Right forelimb (tissue), 1 donor: ENCODE measurements at regions not wholly inside any gene's neighbourhood (a gene's known extent, or its start where the extent isn't known, plus 50 kb on each side); places are given as distances from the start of the nearest gene placed in this dataset.
"Not testable (repeated sequence)": the region's sequence is repeated elsewhere in the genome, so short reads cannot be mapped to it uniquely, and the experiment has no call there.

Experiments
- DNase-seq: peaks from one replicate; pipeline ENCODE4 v3.0.0-alpha.2; 2018

DNA sequence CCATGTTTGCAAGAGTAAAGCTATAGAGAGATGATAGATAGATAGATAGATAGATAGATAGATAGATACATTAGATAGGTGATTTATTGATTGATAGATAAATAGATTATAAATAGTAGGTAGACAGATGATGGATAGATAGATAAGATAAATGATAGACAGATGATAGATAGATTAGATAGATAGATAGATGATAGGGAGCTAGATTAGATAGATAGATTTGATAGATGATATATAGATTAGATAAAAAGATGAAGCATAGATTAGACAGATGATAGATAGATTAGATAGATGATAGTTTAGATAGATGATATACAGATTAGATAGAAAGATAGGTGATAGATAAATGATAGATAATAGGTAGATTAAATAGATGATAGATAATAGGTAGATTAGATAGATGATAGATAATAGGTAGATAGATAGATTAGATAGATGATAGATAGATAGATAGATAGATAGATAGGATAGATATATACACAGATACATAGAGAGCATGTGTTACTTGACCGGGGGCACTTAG lies 243.3 kb upstream of the FOXK1 start:
- no peak for DNase-seq

DNA sequence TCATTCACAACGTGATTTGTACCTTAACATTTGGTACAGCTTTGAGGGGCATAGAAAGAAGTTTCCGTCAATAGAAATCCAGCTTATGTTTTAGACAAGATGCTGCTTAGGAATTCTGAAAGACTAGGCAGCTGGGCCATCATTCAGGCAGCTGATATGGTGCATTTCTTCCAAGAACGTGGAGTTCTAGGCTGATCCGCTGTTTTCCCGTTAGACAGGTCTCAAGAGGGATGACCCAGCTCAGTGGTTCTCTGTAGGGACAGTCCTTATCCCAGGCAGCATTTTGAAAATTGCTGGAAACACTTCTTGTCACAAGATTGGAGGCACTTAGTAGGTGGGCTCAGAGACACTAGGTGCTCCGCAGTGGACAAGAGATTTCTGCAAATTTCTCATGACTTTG lies 242.7 kb upstream of the FOXK1 start:
- no peak for DNase-seq

DNA sequence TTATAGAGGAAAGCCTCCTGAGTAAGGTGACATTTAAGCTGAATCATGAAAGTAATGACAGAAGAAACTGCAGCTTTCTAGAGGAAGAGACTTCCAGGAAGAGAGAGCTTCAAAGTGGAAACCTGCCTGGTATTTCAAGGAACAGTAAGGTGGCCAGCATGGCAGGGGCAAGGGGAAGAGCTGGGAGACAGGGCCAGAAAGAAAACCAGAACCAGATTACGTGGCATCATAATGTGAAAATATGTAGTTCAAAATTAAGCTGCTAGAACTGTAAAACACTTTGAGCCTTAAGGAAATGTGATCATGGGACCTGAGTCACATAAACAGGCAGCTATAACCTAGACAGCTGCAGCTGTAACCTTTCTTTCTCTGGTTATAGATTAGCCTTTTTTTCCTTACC lies 238.0 kb upstream of the FOXK1 start:
- DNase-seq = no peak

DNA sequence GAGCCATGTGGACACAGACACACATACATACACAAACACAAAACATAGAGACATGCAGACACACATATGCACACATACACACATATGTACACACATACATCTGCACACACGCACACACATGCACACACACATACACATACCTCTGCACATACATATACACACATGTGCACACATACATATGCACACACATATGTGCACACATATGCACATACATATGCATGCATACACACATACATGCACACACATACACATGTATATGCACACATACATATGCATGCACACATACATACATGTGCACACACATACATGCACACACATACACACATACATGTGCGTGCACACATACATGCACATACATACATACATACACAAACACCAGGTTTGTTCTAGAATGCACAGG lies 236.3 kb upstream of the FOXK1 start:
- DNase-seq = no peak

DNA sequence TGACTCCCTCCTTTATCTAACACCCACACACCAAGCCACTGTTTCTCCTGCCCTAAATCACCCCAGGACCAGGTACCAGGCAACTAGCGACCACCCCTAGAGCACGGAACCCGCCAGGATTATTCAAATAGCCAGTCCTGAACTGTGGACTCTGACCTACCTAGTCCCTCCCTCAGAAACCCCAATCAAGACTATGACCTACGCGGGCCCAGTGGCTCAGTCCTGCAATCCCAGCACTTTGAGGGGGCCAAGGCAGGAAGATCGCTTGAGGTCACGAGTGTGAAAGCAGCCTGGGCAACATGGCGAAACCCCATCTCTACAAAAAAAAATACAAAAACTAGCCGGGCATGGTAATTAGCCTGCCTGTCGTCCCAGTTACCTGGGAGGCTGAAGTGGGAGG lies 232.8 kb upstream of the FOXK1 start:
- DNase-seq = no peak

DNA sequence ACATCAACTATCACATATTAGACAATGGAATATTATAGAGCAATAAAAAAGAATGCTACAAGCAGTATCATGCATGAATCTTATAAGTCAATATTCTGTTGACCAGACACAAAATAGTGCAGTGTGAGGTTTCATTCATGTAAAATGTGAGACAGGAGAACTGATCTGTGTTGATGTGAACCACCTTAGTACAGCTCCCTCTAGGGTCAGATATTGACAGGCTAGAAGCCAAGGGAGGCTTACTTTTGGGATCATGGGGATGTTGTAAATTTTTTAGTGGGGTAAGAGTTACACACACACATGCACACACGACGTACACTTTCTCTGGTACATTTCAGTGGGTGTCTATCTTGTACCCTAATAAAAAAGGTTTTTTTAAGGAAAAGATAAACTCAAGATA lies 231.6 kb upstream of the FOXK1 start:
- DNase-seq = no peak

DNA sequence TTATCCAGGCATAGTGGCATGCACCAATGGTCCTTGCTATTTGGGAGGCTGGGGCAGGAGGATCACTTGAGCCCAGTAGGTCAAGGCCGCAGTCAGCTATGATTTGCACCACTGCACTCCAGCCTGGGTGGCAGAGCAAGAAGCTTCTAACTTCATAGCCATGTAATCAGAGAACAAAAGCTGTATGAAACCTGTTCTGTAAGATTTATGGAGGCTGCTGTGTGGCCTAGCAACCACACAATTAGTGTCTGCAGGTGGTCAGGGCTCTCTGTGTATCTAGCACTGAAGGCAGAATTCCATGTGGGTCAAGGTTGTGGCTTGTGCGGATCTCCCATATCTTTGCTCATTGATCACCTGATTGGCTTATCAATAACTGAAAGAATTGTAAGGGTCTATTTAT lies 221.5 kb upstream of the FOXK1 start:
- DNase-seq = no peak

DNA sequence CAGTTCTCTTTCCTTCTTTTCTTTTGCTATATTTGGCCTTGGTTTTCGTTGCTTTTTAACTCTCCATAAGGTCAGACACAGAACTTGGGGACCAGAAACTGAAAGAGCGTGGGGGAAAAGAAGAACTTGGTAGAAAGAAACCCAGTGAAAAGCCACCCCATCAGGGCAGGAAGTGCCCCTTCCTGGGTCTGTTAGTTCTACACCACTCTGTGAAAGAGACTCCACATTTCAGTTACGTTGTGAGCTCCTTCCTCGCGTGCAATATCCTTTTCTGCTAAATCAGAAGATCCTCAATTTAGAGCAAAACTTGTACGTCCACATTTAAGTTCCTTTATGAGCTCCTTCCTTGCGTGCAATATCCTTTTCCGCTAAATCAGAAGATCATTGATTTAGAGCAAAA lies 220.6 kb upstream of the FOXK1 start:
- no peak for DNase-seq

DNA sequence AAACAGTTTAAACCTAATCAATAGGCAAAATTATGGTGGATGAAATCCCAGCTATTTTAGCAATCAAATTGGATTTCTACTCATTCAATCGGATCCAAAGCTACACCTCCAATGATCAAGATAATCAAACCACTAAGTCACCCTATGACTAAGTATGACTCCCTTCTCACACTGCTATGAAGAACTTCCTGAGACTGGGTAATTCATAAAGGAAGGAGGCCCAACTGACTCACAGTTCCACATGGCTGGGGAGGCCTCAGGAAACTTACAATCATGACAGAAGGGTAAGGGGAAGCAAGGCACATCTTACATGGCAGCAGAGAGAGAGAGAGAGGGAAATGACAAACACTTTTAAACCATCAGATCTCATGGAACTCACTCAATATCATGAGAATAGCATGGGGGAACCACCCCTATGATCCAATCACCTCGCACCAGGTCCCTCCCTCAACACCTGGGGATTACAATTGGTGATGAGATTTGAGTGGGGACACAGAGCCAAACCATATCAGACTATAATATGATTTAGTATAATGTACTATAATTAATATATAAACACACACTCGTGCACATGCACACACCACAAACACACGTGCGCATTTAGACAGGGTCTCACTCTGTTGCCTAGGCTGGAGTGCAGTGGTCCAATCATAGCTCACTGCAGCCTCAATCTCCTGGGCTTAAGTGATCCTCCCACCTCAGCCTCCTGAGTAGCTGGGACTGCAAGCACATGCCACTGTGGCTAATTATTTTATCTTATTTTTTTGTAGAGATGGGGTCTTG lies 213.6 kb upstream of the FOXK1 start:
- no peak for DNase-seq

DNA sequence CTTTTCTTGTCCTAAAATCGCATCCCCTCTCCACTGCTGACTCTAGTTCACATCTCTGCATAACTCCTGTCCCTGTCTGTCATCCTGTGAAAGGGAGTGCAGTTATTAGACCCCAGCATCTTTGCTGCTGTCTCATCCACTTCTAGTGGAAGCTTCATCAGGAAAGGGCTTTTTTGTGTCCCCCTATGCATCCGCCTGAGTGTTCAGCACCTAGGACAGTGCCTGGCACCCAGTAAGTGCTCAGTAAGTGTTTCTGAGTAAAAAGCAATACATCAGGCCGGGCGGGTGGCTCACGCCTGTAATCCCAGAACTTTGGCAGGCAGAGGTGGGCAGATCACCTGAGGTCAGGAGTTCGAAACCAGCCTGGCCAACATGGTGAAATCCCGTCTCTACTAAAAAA lies 211.8 kb upstream of the FOXK1 start:
- DNase-seq = peak; percentile 48

DNA sequence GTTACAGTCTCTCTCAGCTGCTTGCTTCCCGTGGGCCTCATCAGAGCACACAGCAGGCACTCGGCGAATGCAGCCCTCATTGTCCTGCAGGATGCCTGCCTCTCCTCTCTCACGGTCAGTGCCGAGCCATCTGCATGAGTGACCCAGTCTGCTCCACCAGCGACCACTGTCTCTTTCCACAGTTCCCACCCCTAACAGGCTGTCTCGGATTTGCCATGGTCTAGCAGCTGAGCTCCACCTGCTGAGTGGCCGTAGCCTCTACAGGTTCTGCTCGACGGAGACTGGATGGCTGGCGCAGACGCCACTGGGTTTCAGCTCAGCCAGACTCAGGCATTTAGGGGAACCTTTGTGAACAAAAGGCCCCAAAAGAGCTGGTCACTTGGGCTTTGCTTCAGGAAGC lies 209.4 kb upstream of the FOXK1 start:
- DNase-seq = no peak

DNA sequence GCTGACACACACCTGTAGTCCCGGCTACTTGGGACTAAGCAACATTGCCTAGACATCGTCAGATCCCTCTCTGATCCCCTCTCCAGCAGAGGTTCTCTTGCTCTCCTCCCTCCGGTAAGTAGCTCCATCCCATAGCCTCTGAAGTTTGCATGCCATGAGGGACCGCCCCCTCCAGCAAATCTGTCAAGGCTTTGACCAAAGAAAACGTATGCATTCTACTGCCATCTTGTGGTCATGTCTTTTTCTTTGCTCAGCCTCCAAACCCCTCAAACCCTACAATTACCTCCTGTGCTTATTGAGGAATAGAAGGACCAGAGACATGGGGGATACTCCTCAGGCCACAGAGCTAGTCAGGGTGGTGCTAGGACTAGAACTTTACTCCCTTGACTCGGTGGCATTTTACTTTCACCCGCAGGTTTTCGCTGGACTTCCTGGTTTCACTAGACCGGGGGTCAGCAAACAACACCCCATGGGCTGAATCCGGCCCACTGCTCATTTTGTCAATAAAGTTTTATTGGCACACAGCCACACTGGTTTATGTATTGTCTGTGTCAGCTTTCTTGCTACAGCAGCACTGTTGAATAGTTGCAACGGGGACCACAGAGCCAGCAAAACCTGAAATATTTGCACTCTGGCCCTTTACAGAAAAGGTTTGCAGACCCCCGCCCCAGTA lies 202.6 kb upstream of the FOXK1 start:
- no peak for DNase-seq

DNA sequence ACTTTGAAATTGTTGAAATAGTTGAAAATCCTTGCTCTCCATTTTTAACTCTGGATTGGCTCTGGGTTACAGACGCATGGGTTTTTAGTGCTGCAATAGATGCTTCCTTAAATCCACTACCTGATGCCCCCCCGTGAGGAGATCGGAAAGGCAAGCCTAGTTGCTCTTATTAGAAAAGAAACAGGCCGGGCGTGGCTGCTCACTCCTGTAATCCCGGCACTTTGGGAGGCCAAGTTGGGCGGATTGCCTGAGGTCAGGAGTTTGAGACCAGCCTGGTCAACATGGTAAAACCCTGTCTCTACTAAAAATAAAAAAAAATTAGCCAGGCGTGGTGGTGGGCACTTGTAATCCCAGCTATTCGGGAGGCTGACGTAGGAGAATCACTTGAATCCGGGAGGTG lies 202.0 kb upstream of the FOXK1 start:
- DNase-seq = not testable (repeated sequence)

DNA sequence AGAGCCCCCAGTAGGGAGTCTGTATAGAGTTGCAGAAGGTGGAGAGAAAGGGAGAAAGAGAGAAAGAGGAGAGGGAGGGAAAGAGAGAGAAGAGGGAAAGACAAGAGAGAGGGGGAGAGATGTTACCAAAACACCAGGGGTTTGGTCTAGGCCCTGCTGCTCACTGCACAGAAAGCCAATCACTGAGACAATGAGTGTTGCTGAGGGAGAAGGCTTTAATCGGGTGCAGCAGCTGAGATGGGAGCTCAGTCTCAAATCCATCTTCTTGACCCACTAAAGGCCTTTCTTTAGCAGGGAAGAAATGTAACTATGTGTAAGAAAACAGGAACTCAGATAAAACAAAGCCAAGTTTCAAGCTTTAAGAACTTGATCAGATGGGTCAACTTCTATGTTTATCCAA lies 198.2 kb upstream of the FOXK1 start:
- no peak for DNase-seq

DNA sequence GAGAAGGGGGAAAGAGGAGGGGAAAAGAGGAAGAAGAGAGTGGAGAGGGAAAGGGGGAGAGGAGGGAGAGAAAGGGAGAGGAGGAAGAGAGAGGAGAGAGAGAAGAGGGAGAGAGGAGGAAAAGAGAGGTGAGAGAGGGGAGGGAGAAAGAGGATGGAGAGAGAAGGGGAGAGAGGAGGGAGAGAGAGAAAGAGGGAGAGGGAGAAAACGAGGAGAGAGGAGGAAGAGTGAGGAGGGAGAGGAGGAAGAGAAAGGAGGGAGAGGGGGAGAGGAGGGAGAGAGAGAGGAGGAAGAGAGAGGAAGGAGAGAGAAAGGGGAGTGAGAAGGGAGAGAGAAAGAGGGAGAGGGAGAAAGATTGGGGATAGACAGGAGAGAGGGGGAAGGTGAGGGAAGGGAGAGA lies 197.6 kb upstream of the FOXK1 start:
- DNase-seq = no peak

DNA sequence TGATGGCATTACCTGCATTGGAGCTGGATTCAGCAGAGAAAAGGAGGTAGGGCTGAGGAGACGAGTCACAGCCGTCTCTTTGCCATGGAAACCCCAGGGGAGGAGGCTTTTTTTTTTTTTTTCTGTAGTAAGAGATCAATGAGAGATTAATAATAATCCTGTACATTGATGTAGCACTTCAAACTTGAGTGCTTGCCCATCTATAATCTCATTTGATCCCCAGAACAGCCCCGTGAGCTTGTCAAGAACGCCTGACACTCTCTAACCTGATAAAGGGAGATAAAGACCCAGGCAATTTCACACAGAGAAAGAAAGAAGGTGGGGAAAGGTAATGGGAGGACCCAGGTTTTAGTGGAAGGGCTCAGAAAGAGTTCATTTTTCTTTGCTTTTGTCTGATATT lies 195.2 kb upstream of the FOXK1 start:
- no peak for DNase-seq

DNA sequence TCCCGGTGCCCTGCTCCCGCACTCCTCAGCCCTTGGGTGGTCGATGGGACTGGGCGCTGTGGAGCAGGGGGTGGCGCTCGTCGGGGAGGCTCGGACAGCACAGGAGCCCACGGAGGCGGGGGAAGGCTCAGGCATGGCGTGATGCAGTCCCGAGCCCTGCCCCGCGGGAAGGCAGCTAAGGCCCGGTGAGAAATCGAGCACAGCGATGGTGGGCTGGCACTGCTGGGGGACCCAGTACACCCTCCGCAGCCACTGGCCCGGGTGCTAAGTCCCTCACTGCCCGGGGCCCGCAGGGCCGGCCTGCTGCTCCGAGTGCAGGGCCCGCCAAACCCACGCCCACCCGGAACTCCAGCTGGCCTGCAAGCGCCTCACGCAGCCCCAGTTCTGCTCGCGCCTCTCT lies 185.2 kb upstream of the FOXK1 start:
- not testable (repeated sequence) for DNase-seq

DNA sequence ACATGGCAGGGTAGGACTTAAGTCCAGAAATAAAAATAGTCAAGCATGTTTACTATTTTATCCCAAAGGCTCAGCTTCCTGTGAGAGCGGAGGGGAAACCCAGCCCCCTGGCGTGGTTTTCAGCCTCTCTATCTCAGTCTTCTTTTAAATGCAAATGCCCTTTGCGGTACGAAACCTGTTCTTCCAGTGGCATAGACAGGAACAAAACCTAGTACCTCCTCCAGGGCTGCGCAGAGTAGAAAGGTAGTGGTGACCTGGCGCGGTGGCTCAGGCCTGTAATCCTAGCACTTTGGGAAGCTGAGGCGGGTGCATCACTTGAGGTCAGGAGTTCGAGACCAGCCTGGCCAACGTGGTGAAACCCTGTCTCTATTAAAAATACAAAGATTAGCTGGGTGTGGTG lies 181.3 kb upstream of the FOXK1 start:
- DNase-seq = no peak

DNA sequence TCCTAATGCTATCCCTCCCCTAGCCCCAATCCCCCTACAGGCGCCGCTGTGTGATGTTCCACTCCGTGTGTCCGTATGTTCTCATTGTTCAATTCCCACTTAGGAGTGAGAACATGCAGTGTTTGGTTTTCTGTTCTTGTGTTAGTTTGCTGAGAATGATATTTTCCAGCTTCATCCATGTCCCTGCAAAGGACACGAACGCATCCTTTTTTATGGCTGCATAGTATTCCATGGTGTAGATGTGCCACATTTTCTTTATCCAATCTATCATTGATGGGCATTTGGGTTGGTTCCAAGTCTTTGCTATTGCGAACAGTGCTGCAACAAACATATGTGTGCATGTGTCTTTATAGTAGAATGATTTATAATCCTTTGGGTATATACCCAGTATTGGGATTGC lies 174.2 kb upstream of the FOXK1 start:
- not testable (repeated sequence) for DNase-seq

DNA sequence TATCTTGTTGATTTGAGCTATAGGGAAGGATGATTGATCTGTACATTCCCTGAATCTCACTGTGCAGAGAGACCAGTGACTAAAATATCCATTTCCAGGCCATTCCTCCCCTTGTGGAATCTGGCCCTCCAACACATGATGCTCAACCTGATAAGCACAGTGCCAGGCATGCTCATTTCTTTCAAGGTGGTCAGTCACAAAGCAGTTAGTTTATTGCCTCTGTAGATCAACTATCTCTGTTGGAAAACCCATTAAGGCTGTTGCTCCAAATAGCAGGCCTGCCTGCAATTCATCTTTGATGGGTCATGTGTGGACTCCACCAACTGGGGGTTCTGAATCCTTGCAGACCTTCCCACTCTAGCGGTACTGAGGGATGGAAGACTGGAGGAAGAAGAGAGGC lies 168.6 kb upstream of the FOXK1 start:
- DNase-seq = no peak

DNA sequence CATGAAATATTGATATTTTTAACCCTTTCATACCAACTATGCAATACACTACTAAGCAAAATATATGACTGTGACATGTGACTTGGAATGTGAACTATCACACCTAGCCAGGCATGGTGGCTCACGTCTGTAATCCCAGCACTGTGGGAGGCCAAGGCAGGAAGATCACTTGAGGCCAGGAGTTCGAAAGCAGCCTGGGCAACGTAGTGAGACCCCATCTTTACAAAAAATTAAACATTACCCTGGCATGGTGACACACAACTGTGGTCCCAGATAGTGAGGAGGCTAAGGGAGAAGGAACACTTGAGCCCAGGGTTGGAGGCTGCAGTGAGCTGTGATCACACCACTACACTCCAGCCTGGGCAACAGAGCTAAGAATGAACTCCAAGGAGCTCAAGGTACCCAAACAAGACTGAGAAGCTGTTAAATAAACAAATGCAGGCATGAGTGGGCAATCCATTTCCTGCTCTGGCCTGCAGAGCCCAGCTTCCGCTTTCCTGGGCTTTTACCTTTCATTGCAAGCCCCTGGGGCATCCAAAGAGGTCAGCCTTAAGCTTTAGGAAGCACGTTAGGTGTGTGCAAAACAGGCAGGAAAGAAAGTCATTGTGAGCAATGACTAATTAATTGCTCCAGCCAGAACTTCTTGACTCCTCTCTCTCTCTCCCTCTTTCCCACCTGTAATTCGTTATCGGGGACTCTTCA lies 162.1 kb upstream of the FOXK1 start:
- no peak for DNase-seq

DNA sequence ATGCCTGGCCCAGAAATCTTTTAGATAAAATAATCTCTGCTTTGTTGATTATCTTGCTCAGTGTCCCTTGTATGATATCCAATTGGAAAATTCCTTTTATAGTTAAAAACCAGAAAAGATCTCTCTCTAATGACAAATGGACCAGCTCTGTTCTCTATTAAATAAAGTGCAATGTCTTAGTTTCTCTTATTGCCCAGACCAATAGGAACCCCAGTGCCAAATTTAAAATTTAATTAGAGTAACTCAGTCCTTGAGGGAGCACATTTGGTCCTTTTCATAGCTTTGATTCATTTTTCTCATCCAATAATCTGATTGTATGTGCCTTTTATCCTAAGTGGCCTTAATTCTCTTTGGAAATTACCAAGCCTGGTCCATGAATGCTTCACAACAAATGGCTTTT lies 158.9 kb upstream of the FOXK1 start:
- DNase-seq = no peak

DNA sequence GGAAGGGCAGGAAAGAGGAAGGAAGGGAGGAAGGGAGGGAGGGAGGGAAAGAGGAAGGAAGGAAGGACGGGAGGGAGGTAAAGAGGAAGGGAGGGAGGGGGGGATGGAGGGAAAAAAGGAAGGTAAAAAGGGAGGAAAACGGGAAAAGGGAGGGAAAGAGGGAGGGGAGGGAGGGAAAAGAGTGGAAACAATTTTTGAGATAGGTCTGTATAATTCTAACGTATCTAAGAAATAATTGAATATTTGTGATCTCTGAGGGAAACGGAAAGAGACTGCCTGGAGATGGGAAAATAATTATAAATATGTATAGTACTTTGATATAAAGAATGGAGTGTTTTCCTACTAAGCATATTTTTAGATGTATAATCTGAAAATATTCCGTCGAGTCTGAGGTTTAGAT lies 158.2 kb upstream of the FOXK1 start:
- DNase-seq = no peak

DNA sequence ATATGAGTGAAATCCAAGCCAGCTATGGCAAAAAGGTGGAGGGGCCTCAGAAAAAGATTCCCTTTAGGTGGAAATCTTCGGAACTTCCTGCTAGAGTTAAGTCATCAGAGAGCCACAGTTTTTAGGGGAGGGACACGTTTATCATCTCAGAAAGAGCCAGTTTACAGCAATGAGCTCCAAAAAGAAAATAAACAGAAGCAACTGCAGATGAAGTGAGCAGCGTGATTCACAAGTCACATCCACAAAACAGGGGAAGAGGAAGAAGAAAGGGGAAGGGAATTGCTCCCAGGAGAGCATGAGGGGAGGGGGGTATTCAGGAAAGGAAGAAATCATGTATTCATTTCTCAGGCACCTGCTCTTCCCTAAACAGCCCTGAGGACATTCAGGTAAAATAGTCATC lies 156.2 kb upstream of the FOXK1 start:
- no peak for DNase-seq
